HS-27A (cell line): ENCODE measurements at regions not wholly inside any gene's neighbourhood (a gene's known extent, or its start where the extent isn't known, plus 50 kb on each side); places are given as distances from the start of the nearest gene placed in this dataset.

Experiments used
- DNase-seq: peaks from one replicate; pipeline ENCODE4 v3.0.0-alpha.2; 2012; ENCODE audit warnings: low read depth, missing footprints

DNA sequence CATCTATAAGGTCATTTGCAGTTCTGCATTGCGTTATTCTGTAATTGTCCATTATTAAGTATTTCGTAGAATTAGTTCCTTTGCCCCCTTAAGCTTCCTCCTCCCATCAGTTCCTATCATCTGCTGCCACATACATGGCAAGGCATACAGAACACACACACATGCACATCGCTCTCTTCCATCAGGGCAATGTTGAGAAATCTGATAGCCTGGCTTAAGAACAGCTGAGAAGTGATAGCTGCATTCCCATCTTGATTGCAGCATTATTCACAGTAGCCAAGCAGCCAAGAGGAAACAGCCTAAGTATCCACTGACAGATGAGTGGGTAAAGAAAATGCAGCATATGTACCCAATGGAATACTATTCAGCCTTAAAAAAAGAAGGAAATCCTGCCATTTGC lies 186.8 kb upstream of the CADM1 start:
- DNase-seq: no peak

GRCh38 chr11:115687934-115688333 lies 183.7 kb upstream of the CADM1 start:
- DNase-seq: no peak

DNA sequence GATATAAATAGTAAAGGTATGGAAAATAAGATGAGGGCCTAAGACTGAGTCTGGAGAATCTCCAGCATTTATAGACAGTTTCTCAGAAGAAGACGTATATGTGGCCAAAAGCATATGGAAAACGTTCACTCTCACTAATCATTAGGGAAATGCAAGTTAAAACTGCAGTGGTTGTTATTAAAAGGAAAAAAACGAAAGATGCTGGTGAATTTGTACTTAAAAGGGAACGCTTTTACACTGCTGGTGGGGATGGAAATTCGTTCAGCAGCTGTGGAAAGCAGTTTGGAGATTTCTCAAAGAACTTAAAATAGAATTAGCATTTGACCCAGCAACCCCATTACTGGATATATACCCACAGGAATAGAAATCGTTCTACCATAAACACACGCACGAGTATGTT lies 180.5 kb upstream of the CADM1 start:
- DNase-seq: no peak

- DNase-seq: no peak
These were observed 179.9 kb upstream of the CADM1 start for GRCh38 chr11:115684135-115684534.

DNA sequence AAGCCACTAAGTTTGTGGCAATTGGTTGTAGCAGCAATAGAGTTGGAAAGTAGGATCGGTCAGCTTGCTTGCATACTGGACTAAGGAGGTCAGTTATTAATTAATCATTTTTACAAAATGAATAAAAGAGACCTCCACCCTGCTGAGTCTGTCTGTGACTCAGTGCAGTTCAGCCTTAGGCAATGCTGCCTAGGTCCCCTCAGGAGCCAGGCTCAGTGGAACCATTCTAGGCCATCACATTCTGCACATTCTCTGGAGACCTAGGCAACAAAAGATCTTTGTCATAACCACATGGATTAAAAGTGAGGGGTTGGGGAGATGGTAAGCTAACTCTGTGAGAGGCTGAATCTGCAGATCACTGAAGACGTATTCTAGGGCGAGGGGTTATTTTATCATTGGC lies 178.7 kb upstream of the CADM1 start:
- no peak for DNase-seq

DNA sequence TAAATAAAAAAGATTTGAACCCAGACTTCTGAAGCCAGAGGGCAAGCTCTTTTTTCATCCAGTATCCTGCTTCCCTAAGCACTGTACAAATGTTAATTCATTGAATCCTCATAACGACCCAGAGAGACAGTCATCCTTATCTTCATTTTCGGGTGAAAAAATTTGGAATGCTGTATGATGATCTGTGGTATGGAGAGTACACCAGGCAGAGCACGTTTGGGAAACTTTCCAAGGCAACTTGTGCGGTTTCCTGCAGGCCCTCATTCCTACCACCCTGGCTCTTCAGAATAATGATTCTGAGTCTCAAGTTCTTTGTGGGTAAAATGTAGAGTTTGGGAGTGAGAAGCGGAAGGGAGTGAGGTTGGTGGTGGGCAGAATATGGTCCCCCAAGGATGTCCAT lies 177.9 kb upstream of the CADM1 start:
- DNase-seq: no peak

GRCh38 chr11:115679945-115680344 lies 175.7 kb upstream of the CADM1 start:
- no peak for DNase-seq

- no peak for DNase-seq
These were observed 174.7 kb upstream of the CADM1 start for GRCh38 chr11:115678942-115679341.

GRCh38 chr11:115677190-115677589 lies 173.0 kb upstream of the CADM1 start:
- DNase-seq: no peak

DNA sequence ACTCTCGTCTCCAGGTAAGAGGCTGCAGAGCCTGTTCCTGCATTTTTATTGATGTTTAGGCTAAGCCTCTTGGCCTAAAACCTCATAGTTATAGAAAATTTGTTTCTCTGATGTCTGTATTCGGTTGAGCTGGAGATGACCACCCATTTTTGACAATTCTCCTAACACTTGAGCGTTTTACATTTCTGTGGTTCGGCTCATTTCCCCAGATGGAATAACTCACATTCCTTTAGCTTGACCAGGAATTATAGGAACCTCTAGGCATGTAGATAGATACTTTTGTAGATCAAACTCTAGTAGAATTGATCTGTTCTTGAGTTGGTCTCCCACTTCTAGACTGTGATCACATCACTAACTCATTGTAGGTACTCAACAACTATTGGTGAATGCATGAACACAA lies 172.6 kb upstream of the CADM1 start:
- DNase-seq: no peak

GRCh38 chr11:115676206-115676605 lies 172.0 kb upstream of the CADM1 start:
- DNase-seq: no peak

- DNase-seq: no peak
These were observed 170.8 kb upstream of the CADM1 start for GRCh38 chr11:115674937-115675544.

- DNase-seq: no peak
These were observed 170.1 kb upstream of the CADM1 start for GRCh38 chr11:115674176-115674936.

GRCh38 chr11:115673720-115674119 lies 169.5 kb upstream of the CADM1 start:
- no peak for DNase-seq

- no peak for DNase-seq
These were observed 168.8 kb upstream of the CADM1 start for GRCh38 chr11:115672999-115673411.

DNA sequence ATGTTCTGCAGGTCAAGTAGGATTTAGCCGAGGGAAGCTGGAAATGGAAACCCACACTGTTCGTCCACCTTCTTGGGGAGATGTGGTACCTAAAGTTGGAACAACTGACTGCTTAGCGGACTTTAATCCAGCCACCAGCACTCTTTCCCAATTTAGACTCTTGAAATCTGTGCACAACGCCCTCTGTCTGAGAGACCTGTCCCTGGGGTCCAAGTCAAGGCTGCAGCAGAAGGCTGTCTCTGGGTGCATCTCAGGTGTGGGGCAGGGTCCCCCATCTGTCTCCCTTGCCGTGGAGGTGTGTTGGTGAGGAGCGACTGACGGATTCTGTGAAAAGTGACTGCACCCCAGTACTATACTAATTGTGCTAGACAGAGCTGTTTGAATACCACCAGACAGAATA lies 168.2 kb upstream of the CADM1 start:
- no peak for DNase-seq

- DNase-seq: no peak
These were observed 166.5 kb upstream of the CADM1 start for GRCh38 chr11:115670538-115671205.

DNA sequence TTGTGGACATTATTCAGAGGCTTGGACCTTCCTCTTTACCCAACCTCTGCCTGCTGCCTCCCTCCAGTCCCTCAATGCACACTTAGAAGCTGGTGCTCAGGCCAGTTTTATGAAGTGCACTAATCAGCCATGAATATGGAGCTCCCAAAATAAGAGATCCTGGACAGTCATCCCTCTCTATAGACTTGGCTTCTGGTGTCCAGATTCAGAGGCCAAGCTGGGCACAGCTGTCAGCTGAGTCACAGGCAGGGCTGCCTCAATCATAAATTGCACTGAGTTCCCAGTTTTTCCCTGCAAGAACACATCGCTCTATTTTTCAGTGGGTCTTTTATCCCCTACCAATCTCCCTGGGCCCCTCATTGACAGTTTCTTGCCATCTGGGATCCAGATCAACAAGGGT lies 161.7 kb upstream of the CADM1 start:
- no peak for DNase-seq

DNA sequence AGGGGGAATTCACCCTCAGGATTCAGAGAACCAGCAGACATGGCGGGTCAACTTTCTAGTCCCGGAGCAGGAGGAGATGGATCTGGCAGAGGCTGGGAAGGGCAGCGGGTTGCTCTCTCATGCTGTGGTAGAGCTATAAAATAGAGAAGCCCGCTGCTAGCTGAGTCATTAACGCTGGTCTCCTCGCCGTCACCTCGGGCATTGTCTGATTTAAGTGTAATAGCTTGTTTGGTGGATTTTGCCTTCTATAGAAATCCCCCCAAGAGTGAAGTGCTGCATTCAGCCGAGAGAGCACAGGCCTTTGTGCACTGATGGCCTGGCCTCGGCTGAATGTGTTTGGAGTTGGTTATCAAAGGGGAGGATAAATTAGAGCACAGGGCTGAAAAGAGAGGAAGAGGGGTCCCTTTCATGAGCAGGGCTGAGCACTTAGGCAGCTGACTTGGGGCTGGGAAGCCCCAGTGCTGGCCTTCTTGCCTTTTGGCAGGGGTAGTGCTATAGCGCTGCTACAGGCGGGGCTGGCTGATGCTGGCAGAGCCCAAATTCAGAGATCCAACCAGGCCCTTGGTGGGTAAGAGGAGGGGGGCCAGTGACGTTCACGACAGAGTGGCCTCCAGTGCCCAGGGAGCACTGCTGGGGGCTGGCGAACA lies 161.1 kb upstream of the CADM1 start:
- no peak for DNase-seq

DNA sequence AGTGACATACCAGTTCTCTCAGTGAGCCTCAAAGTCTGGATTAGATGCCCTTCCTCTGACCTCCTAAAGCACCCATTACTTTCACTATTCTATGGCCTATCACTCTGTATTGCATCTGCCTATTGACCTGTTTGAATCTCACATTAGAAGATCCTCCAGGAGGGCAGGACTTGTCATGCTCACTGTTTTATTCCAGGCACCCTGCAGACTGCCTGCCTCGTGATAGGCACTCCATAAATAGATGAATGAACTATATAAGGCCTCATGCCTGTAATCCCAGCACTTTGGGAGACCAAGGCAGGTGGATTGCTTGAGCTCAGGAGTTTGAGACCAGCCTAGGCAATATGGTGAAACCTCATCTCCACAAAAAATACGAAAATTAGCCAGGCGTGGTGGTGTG lies 160.1 kb upstream of the CADM1 start:
- DNase-seq: no peak

DNA sequence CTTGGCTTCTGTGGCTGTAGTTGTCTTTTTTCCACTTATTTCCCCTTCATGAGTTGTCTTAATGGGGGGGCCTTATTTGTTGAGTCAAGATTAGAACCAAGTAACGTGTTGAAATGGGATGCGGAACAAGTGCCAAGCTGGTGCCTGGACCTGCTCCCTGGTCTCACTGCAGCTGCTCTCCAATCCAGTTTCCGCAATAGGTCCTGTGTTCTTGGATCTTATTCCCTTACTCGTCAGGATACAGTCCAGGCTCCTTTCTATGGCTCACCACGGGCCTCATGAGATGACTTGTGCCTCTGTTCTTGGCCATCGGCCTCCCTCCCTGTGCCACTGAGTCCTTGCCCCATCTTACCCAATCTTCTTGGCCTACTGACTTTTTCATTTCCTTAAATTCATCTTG lies 159.6 kb upstream of the CADM1 start:
- DNase-seq: no peak

DNA sequence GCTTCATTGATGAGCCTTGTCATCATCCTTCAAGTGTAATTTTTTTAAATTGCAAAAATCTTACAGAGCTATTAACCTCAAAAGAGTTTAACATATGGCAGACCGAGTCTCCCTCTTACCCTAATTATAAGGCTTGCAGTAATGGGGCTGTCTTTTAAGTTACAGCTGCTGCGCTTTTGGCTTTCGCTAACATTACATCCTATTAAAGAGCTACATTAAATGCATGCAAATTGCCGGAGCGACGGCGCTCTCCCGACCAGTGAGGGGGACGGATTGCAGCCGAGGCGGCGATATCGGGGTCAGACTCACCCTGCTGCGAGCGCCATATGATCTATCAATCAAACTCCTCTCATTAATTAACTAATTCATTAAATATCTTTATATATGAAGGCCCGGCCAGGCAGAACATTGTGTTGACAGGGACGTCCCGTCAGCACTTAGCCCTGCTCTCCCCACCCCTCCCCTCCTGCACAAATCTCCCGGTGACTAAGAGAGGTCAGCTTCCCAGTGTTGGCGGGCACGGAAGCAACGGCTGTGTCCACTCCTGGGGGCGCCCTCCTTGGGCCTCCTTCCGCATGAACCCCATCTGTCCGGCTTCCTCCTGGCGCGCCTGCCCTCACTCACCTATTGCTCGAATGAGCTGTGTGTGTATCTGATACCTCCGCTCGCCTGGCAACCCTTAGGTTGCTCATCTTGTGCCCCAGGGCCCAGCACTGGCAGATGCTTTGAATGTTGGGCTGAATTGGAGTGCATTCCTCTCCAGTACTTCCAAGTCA lies 156.0 kb upstream of the CADM1 start:
- no peak for DNase-seq
